DND-41 (cell line): ENCODE measurements at regions not wholly inside any gene's neighbourhood (a gene's known extent, or its start where the extent isn't known, plus 50 kb on each side); places are given as distances from the start of the nearest gene placed in this dataset.

Experiments used
- ATAC-seq: fragments of 200-7000 bp; cut with Tn5 transposase; 3 replicates; pipeline ENCODE4 v1.9.1; 2021; ENCODE audit warnings: low read depth; ENCODE audit not compliant: insufficient read depth
- DNase-seq: peaks from one replicate; pipeline ENCODE4 v3.0.0-alpha.2; 2020
- H2AFZ ChIP-seq: 2 replicates; pipeline ENCODE4 v1.6.0; 2012; ENCODE audit warnings: low read depth, low read length
- H3K27ac ChIP-seq: 2 replicates; pipeline ENCODE4 v1.5.1; 2012; ENCODE audit warnings: low read length, inconsistent platforms
- H3K27me3 ChIP-seq: fragments of 200-600 bp; sonication (generic); 2 replicates; pipeline ENCODE4 v1.6.0; 2012; ENCODE audit warnings: low read length, mild to moderate bottlenecking, inconsistent platforms; ENCODE audit not compliant: insufficient read depth, poor library complexity
- H3K36me3 ChIP-seq: 2 replicates; pipeline ENCODE4 v1.5.1; 2012; ENCODE audit warnings: low read length, inconsistent platforms; ENCODE audit not compliant: insufficient read depth
- H3K4me1 ChIP-seq: 2 replicates; pipeline ENCODE4 v1.5.1; 2012; ENCODE audit warnings: mild to moderate bottlenecking, low read length; ENCODE audit not compliant: insufficient read depth
- H3K4me2 ChIP-seq: 2 replicates; pipeline ENCODE4 v1.6.0; 2012; ENCODE audit warnings: mild to moderate bottlenecking, moderate library complexity, low read length, inconsistent platforms; ENCODE audit not compliant: insufficient read depth
- H3K4me3 ChIP-seq, 2 experiments: fragments of 200-600 bp in 1 of 2; shearing (Covaris generic) in 1 of 2; 2 replicates each; pipeline ENCODE4 v1.5.1; 2012 to 2016; ENCODE audit warnings: inconsistent platforms in 2 of 2, low read length in 2 of 2, mild to moderate bottlenecking in 2 of 2, low read depth in 1 of 2, moderate library complexity in 1 of 2
- H3K79me2 ChIP-seq: 2 replicates; pipeline ENCODE4 v1.6.0; 2012; ENCODE audit warnings: low read length, inconsistent platforms; ENCODE audit not compliant: insufficient read depth
- H3K9ac ChIP-seq: 2 replicates; pipeline ENCODE4 v1.6.0; 2012; ENCODE audit warnings: low read depth, mild to moderate bottlenecking, inconsistent platforms, low read length, moderate library complexity
- H3K9me3 ChIP-seq: 2 replicates; pipeline ENCODE4 v1.5.1; 2012; ENCODE audit warnings: low read length, moderate library complexity, mild to moderate bottlenecking, inconsistent platforms; ENCODE audit not compliant: insufficient read depth, severe bottlenecking
- H4K20me1 ChIP-seq: 2 replicates; pipeline ENCODE4 v1.6.0; 2012; ENCODE audit warnings: low read length; ENCODE audit not compliant: insufficient read depth
- CTCF ChIP-seq: IDR thresholded peaks from 2 replicates; pipeline ENCODE4 v1.5.1; 2012; ENCODE audit warnings: borderline replicate concordance, low read length, moderate library complexity, mild to moderate bottlenecking; ENCODE audit not compliant: poor library complexity, severe bottlenecking; ENCODE audit errors: extremely low read depth
- EZH2 ChIP-seq: IDR thresholded peaks from 3 replicates; pipeline ENCODE4 v1.6.1; 2012; ENCODE audit warnings: borderline replicate concordance, low read depth, mild to moderate bottlenecking, moderate library complexity, low read length, inconsistent platforms; ENCODE audit not compliant: severe bottlenecking

- Histone ChIP-seq H3K4me1 (no peaks in the 10 kb centered on the region), H3K4me2 (no peak overlapping the region), H3K4me3 (no peak overlapping the region), H3K79me2 (no peaks in the 10 kb centered on the region), H2AFZ (no peak overlapping the region), H3K27ac (no peak overlapping the region), H4K20me1 (no peaks in the 10 kb centered on the region), H3K27me3 (peaks cover 15% of the 10 kb centered on the region), H3K36me3 (no peaks in the 10 kb centered on the region), H3K9ac (no peak overlapping the region), H3K9me3 (no peaks in the 10 kb centered on the region)
- no peak; the same call in 2 of the 3 replicates for ATAC-seq
- DNase-seq, result no peak
- TF ChIP-seq CTCF (no peak), EZH2 (no peak)
These were observed 109.4 kb upstream of the ATP11B start for GRCh38 chr3:182683858-182684257.

DNA sequence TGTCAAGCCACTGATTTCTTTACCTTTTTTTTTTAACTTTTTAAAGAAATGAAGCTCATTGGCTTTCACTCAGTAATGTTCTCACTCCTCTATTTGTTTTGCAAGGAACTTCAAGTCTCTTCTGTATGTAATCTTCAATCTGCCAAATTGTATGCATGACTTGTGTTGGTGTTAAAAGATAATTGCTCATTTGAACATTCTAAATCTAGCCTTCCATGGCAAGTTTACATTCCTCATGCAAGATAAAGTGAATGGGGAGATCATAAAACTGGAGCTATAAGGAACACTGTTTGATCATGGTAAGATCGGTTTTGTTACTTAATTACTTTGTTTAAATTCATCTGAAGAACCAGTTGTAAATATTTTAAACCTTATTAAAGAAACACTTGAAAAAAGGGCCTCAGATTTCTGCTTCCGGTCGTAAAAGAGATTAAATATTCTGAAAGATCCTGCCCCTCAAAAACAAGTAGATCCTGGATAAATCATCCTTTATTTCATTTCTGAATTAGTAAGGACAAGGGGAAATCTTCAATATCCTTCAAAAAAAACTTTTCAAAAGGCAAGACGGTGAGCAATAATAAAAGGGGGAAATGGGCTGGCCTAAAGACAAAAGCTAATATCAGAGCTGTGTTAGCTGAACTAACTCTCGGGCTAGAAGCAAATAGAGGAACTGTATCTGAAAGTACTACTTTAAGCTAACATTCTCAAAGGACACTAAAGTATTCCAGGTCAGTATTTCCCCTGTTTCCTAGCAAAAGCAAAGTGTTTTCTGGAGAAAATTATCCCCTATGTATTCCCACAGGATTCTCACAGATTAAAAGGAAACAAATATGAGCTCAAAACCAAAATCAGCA lies 107.0 kb upstream of the ATP11B start:
- no peak overlapping the region for H3K27ac ChIP-seq
- H3K9ac ChIP-seq, result no peak overlapping the region
- DNase-seq (no peak), ATAC-seq (no peak)
- H3K79me2 ChIP-seq, result no peaks in the 10 kb centered on the region
- no peak for TF ChIP-seq EZH2
- no peak for TF ChIP-seq CTCF
- no peak overlapping the region for H3K4me2 ChIP-seq
- no peak overlapping the region for H3K4me3 ChIP-seq
- H3K27me3 ChIP-seq, result peaks cover 14% of the 10 kb centered on the region
- H4K20me1 ChIP-seq, result no peaks in the 10 kb centered on the region
- no peaks in the 10 kb centered on the region for H3K4me1 ChIP-seq
- no peaks in the 10 kb centered on the region for H3K36me3 ChIP-seq
- no peak overlapping the region for H2AFZ ChIP-seq
- H3K9me3 ChIP-seq, result no peaks in the 10 kb centered on the region

GRCh38 chr3:182690172-182690571 lies 103.1 kb upstream of the ATP11B start:
- no peak overlapping the region for H3K4me2 ChIP-seq
- no peaks in the 10 kb centered on the region for H4K20me1 ChIP-seq
- H3K36me3 ChIP-seq, result no peaks in the 10 kb centered on the region

More at GRCh38 chr3:182690172-182690571, 103.1 kb upstream of the ATP11B start:
- Histone ChIP-seq H2AFZ (no peak overlapping the region), H3K9me3 (no peaks in the 10 kb centered on the region), H3K27me3 (peaks cover 24% of the 10 kb centered on the region), H3K4me1 (no peaks in the 10 kb centered on the region), H3K27ac (no peak overlapping the region), H3K4me3 (no peak overlapping the region), H3K9ac (no peak overlapping the region), H3K79me2 (no peaks in the 10 kb centered on the region)
- DNase-seq (no peak), ATAC-seq (no peak)
- no peak for TF ChIP-seq EZH2
- TF ChIP-seq CTCF, result no peak
